Breast epithelium (tissue), 4 donors: ENCODE measurements at regions not wholly inside any gene's neighbourhood (a gene's known extent, or its start where the extent isn't known, plus 50 kb on each side); places are given as distances from the start of the nearest gene placed in this dataset.

ENCODE experiments used
- DNase-seq, 2 donors: peaks; one replicate each; pipeline ENCODE4 v3.0.0-alpha.2; 2019; ENCODE audit warnings: low spot score in 2 of 2
- H3K27ac ChIP-seq, 2 donors: fragments of 200-600 bp; sonication (generic) in 1 of 2; one replicate each; pipeline ENCODE4 v1.5.1; 2016 to 2019; ENCODE audit warnings: mild to moderate bottlenecking in 1 of 2
- H3K27me3 ChIP-seq, 2 donors: fragments of 200-600 bp; sonication (generic) in 1 of 2; one replicate each; pipeline versions ENCODE4 v1.5.1 to v1.6.0; 2017 to 2019; ENCODE audit warnings: control low read depth in 1 of 2, mild to moderate bottlenecking in 1 of 2
- H3K36me3 ChIP-seq: fragments of 200-600 bp; one replicate; pipeline ENCODE4 v1.5.1; 2019
- H3K4me1 ChIP-seq, 2 donors: fragments of 200-600 bp; sonication (generic); one replicate each; pipeline ENCODE4 v1.5.1; 2016 to 2019; ENCODE audit warnings: control low read depth in 1 of 2
- H3K4me3 ChIP-seq, 3 donors: fragments of 200-600 bp; sonication (generic); 1 replicate in 2 of 3; 2 replicates in 1 of 3; pipeline ENCODE4 v1.5.1; 2016 to 2019; ENCODE audit warnings: mild to moderate bottlenecking in 3 of 3, moderate library complexity in 2 of 3
- H3K9me3 ChIP-seq, 2 donors: fragments of 200-600 bp; sonication (generic) in 1 of 2; one replicate each; pipeline ENCODE4 v1.5.1; 2016 to 2019; ENCODE audit warnings: control low read depth in 1 of 2
- POLR2A ChIP-seq: fragments of 450-650 bp; IDR thresholded peaks from one replicate; pipeline ENCODE4 v1.6.1; 2016; ENCODE audit warnings: antibody characterized with exemption, mild to moderate bottlenecking, moderate library complexity
- POLR2AphosphoS5 ChIP-seq, 3 donors: sonication (generic); formaldehyde crosslinking; IDR thresholded peaks; one replicate each; pipeline ENCODE4 v1.6.1; 2017; ENCODE audit warnings: antibody characterized with exemption in 3 of 3
- intact Hi-C: fragments of 100-400 bp; cut with DNase I; formaldehyde crosslinking; loops from one replicate; pipeline ENCODE4 v1.15.1; 2023; ENCODE audit warnings: low total_unique reads
- TF ChIP-seq, protein P1 (sequence below), 3 donors: fragments of 450-650 bp; IDR thresholded peaks; one replicate each; pipeline ENCODE4 v1.5.1; 2016 to 2017; ENCODE audit warnings: antibody characterized with exemption in 3 of 3, mild to moderate bottlenecking in 3 of 3, moderate library complexity in 3 of 3

DNA sequence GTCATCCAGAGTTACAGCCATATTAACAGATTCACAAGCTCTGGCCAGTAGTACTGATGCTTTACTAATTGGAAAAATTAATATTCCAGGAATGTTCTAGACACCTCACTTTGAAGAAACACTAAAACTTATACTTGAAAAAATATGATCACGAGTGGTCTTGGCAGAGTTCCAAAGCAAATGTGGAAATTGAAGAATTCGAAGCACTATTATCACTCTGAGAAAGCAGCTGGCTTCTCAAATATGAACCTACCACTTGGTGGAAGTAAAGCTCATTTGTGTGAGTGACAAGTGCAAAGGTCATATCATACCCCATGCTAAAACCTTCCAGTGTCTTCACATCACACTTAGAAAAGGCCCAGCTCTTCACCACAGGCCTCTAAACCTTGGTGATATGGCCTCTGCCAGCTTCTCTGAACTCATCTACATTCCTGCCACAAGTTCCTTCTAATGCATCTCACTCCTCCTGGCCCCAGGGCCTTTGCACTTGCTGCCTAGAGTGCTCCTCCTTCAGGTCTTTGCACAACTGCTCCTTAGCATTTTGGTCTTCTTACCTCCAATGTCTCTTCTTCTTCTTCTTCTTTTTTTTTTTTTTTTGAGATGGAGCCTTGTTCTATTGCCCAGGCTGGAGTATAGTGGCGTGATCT lies 175.7 kb upstream of the SMIM23 start:
- Histone ChIP-seq H3K9me3 (peaks cover 0 to 2% of the 10 kb centered on the region in 2 donors), H3K4me3 (no peak overlapping the region), H3K27me3 (peaks cover 0 to 11% of the 10 kb centered on the region in 2 donors), H3K4me1 (no peaks in the 10 kb centered on the region), H3K36me3 (no peaks in the 10 kb centered on the region), H3K27ac (no peak overlapping the region)
- TF ChIP-seq, protein P1, sequence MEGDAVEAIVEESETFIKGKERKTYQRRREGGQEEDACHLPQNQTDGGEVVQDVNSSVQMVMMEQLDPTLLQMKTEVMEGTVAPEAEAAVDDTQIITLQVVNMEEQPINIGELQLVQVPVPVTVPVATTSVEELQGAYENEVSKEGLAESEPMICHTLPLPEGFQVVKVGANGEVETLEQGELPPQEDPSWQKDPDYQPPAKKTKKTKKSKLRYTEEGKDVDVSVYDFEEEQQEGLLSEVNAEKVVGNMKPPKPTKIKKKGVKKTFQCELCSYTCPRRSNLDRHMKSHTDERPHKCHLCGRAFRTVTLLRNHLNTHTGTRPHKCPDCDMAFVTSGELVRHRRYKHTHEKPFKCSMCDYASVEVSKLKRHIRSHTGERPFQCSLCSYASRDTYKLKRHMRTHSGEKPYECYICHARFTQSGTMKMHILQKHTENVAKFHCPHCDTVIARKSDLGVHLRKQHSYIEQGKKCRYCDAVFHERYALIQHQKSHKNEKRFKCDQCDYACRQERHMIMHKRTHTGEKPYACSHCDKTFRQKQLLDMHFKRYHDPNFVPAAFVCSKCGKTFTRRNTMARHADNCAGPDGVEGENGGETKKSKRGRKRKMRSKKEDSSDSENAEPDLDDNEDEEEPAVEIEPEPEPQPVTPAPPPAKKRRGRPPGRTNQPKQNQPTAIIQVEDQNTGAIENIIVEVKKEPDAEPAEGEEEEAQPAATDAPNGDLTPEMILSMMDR (IDR thresholded peaks at IDR 0.05), result no peak
- TF ChIP-seq POLR2AphosphoS5 (IDR thresholded peaks at IDR 0.05) (no peak), POLR2A (no peak)
- no peak for DNase-seq
- intact Hi-C loops, result no loop called here

DNA sequence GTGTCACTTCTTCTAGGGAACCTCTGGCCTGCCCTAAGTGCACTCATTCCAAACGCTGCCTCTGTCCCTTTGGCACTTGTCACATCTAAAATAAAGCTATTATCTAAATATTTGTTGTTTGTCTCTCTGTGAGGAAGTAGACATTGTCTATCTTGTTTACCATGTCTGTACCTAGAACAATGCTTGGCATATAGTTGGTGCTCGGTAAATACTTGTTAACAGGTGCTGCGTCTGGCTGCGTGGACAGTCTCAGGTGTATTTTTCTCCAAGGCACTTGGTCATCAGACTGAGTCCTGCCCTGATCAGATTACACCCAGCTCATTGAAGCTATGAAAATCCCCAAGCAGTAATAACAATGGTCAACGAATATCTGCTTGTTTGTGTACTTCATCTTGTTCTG lies 174.9 kb upstream of the SMIM23 start:
- TF ChIP-seq POLR2A (no peak), POLR2AphosphoS5 (IDR thresholded peaks at IDR 0.05) (no peak)
- TF ChIP-seq, protein P1 (IDR thresholded peaks at IDR 0.05), result no peak
- Histone ChIP-seq H3K36me3 (no peaks in the 10 kb centered on the region), H3K4me1 (no peaks in the 10 kb centered on the region), H3K27me3 (peaks cover 0 to 17% of the 10 kb centered on the region in 2 donors), H3K27ac (no peak overlapping the region), H3K4me3 (no peak overlapping the region), H3K9me3 (no peaks in the 10 kb centered on the region)
- no peak for DNase-seq
- intact Hi-C loops, result no loop called here

DNA sequence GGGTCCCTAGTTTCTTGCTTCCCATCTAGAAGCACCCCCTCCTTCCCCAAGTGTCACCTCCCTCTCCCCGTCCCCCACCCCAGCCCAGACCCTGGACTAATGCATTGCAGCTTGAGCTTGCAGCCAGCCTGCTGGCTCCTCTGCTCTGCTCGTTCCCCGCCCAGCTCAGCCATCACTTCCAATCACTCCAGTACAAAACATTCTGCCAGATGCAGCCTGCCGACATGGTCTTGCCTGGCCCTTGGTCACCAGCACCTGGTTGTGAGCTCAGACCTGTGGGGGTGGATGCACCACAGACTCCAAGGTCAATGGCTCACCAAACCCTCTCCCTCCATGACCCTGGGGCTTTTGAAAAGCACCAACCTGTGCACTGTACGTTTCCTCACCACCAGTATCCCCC lies 172.9 kb upstream of the SMIM23 start:
- TF ChIP-seq, protein P1 (IDR thresholded peaks at IDR 0.05), result no peak
- TF ChIP-seq POLR2AphosphoS5 (IDR thresholded peaks at IDR 0.05) (no peak), POLR2A (no peak)
- intact Hi-C loops, result no loop called here
- no peak overlapping the region for H3K4me3 ChIP-seq
- no peak for DNase-seq
- H3K27me3 ChIP-seq, result peaks cover 0 to 26% of the 10 kb centered on the region in 2 donors
- no peaks in the 10 kb centered on the region for H3K9me3 ChIP-seq
- H3K36me3 ChIP-seq, result no peaks in the 10 kb centered on the region
- H3K27ac ChIP-seq, result no peak overlapping the region
- no peaks in the 10 kb centered on the region for H3K4me1 ChIP-seq

DNA sequence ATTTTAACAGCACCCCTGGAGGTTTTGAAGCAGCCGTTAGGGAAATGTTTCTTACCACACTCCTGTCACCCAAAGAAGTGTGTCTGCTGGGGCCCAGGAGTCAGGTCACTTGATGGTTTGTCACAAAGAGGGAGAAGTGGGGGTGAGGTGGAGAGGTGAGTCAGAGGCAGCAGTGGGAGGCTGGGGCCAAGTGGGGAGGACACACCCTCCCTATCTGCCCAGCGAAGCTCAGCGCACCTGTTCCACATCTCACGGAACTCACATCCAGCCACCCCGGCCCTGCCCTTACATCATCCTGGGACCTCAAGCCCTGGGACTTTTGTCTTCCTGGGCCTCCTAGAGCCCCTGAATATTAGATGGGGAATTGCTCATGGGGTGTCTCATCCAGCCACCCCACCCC lies 171.1 kb upstream of the SMIM23 start:
- H3K9me3 ChIP-seq, result no peaks in the 10 kb centered on the region
- no peaks in the 10 kb centered on the region for H3K36me3 ChIP-seq
- H3K27ac ChIP-seq, result no peak overlapping the region
- DNase-seq, result no peak
- no peak overlapping the region for H3K4me3 ChIP-seq
- TF ChIP-seq, protein P1 (IDR thresholded peaks at IDR 0.05), result no peak
- TF ChIP-seq POLR2AphosphoS5 (IDR thresholded peaks at IDR 0.05) (no peak), POLR2A (no peak)
- H3K27me3 ChIP-seq, result peaks cover 0 to 26% of the 10 kb centered on the region in 2 donors
- H3K4me1 ChIP-seq, result no peaks in the 10 kb centered on the region
- intact Hi-C loops, result no loop called here

DNA sequence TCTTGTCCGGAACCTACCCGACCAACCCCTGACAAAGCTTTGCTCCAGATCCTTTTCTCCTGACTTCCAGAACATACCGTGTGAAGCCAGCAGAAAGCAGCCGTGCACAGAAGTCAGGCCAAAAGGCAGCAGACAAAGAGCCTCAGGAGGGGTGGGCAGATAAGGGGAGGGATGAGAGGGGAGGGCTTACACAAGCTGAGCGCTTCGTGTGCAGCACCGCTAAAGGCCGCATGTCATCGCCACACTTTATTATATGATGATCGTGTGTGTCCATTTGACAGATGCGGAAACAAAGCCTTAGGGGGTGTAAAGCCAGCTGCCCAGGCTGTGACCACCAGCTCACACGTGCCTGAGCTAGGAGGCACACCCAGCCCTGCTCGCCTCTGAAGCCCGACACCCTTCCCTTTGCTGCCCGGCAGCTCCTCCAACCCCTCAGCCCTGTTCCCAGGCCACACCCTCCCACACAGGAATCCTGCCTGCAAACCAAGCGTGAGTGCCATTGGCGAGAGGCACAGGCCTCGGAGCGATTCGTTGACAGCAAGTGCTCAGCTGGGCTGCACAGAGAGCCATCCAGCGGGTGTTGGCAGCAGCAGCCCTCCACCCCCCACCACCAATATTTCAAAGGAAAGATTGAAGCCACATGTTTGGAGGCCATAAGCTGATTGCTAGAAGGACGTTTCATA lies 170.5 kb upstream of the SMIM23 start:
- H3K9me3 ChIP-seq, result no peaks in the 10 kb centered on the region
- no peaks in the 10 kb centered on the region for H3K4me1 ChIP-seq
- no peak for TF ChIP-seq POLR2A
- TF ChIP-seq, protein P1 (IDR thresholded peaks at IDR 0.05), result no peak
- TF ChIP-seq POLR2AphosphoS5 (IDR thresholded peaks at IDR 0.05), result no peak
- intact Hi-C loops, result no loop called here
- H3K4me3 ChIP-seq, result no peak overlapping the region
- no peak overlapping the region for H3K27ac ChIP-seq
- peaks cover 0 to 26% of the 10 kb centered on the region in 2 donors for H3K27me3 ChIP-seq
- no peak for DNase-seq
- no peaks in the 10 kb centered on the region for H3K36me3 ChIP-seq
